ENCODE measurements at regions not wholly inside any gene's neighbourhood (a gene's known extent, or its start where the extent isn't known, plus 50 kb on each side); places are given as distances from the start of the nearest gene placed in this dataset.

GRCh38 chr12:78725033-78725432, 139.5 kb upstream of the SYT1 start:
- TF ChIP-seq CTCF (conservative IDR thresholded peaks at IDR 0.05; ENCODE audit: low read depth): no peak
- ChIA-PET CTCF (no interaction called here), POLR2A (ENCODE audit: low non-redundant PET) (no interaction called here)

GRCh38 chr12:78725951-78726580, 138.5 kb upstream of the SYT1 start:
- no peak for TF ChIP-seq CTCF (conservative IDR thresholded peaks at IDR 0.05; ENCODE audit: low read depth)
- DNase-seq (ENCODE audit: low spot score): no peak
- CTCF ChIA-PET: interaction anchor here (0.6 kb wide), 1 partner anchor 174 kb away, joined by 3 read pairs; no protein-coding TSS in a partner anchor
- POLR2A ChIA-PET (ENCODE audit: low non-redundant PET): no interaction called here
- no peak overlapping the region for H3K27ac ChIP-seq

More at GRCh38 chr12:78725033-78725432, 139.5 kb upstream of the SYT1 start:
- H3K27ac ChIP-seq: no peak overlapping the region
- no peak for DNase-seq (ENCODE audit: low spot score)

GRCh38 chr12:78726854-78727253, 137.7 kb upstream of the SYT1 start:
- DNase-seq (ENCODE audit: low spot score): no peak
- ChIA-PET CTCF (no interaction called here), POLR2A (ENCODE audit: low non-redundant PET) (no interaction called here)
- H3K27ac ChIP-seq: no peak overlapping the region
- no peak for TF ChIP-seq CTCF (conservative IDR thresholded peaks at IDR 0.05; ENCODE audit: low read depth)

GRCh38 chr12:78732481-78732880, 132.1 kb upstream of the SYT1 start:
- POLR2A ChIA-PET (ENCODE audit: low non-redundant PET): no interaction called here
- no peak for DNase-seq (ENCODE audit: low spot score)
- CTCF ChIA-PET: no interaction called here
- H3K27ac ChIP-seq: no peak overlapping the region
- TF ChIP-seq CTCF (conservative IDR thresholded peaks at IDR 0.05; ENCODE audit: low read depth): no peak

GRCh38 chr12:78739653-78740052, 124.9 kb upstream of the SYT1 start:
- H3K27ac ChIP-seq: no peak overlapping the region
- DNase-seq (ENCODE audit: low spot score): no peak
- TF ChIP-seq CTCF (conservative IDR thresholded peaks at IDR 0.05; ENCODE audit: low read depth): no peak
- CTCF ChIA-PET: no interaction called here
- POLR2A ChIA-PET (ENCODE audit: low non-redundant PET): no interaction called here

- H3K27ac ChIP-seq: no peak overlapping the region
- no peak for TF ChIP-seq CTCF (conservative IDR thresholded peaks at IDR 0.05; ENCODE audit: low read depth)
- POLR2A ChIA-PET (ENCODE audit: low non-redundant PET): no interaction called here
- CTCF ChIA-PET: no interaction called here
- peak; percentile 2 for DNase-seq (ENCODE audit: low spot score)
These were observed 118.6 kb upstream of the SYT1 start for GRCh38 chr12:78746001-78746400.

Measured in RWPE1 (cell line).